K562 (cell line): ENCODE measurements at regions not wholly inside any gene's neighbourhood (a gene's known extent, or its start where the extent isn't known, plus 50 kb on each side); places are given as distances from the start of the nearest gene placed in this dataset.

Experiments
- ATAC-seq: fragments of 200-7000 bp; cut with Tn5 transposase; 3 replicates; pipeline ENCODE4 v1.9.1; 2020; ENCODE audit warnings: moderate library complexity
- BruUV-seq: library from RNA; stranded (reverse); fragments of 400-500 nt; replicated peaks from 2 replicates; lab custom pipeline; 2021; lab: Mats Ljungman, UMichigan
- CTCF ChIA-PET: fragments of 300-600 bp; formaldehyde crosslinking; extraction: SDS; loops from one replicate; lab custom pipeline; 2021; ENCODE audit warnings: low intra/inter-chr PET ratio; lab: Yijun Ruan, JAX
- POLR2A ChIA-PET: fragments of 300-600, 350-650 bp; sonication (Branson Sonifier 250); formaldehyde crosslinking; extraction: SDS; loops from one replicate; lab custom pipeline; 2021; ENCODE audit warnings: antibody characterized with exemption, inconsistent platforms; lab: Yijun Ruan, JAX
- DNase-seq, 4 experiments: peaks; one replicate each; pipeline versions ENCODE4 v3.0.0 to v3.0.0-alpha.2; 2011 to 2018; ENCODE audit warnings: low spot score in 3 of 4, mixed read lengths in 3 of 4; ENCODE audit errors: extremely low read depth in 1 of 4
- FAIRE-seq: peaks from 2 replicates; lab custom pipeline; 2011; peaks lifted over from hg19 to GRCh38; lab: Jason Lieb, UNC
- H2AFZ ChIP-seq: 2 replicates; pipeline ENCODE4 v1.6.0; 2011; ENCODE audit warnings: low read depth, low read length, control low read depth, inconsistent platforms
- H3K27ac ChIP-seq: fragments of 200-600 bp; 3 replicates; pipeline ENCODE4 v1.8.0; 2011; ENCODE audit warnings: low read depth, mild to moderate bottlenecking, control low read depth, inconsistent platforms, low read length, moderate library complexity, mixed read lengths; ENCODE audit errors: extremely low read depth
- H3K27me3 ChIP-seq, 2 experiments: fragments of 300-600 bp in 1 of 2; 2 replicates in 1 of 2; 3 replicates in 1 of 2; pipeline versions ENCODE4 v1.6.0 to v1.8.0; 2011; ENCODE audit warnings: inconsistent platforms in 2 of 2, low read length in 2 of 2, mild to moderate bottlenecking in 1 of 2, mixed read lengths in 1 of 2, moderate library complexity in 1 of 2; ENCODE audit not compliant: control insufficient read depth in 2 of 2, insufficient read depth in 2 of 2
- H3K36me3 ChIP-seq: fragments of 300-600 bp; 3 replicates; pipeline ENCODE4 v1.8.0; 2011; ENCODE audit warnings: mild to moderate bottlenecking, low read length, inconsistent platforms; ENCODE audit not compliant: control insufficient read depth, insufficient read depth
- H3K4me1 ChIP-seq, 2 experiments: fragments of 200-600 bp in 1 of 2; replicated peaks in 1 of 2; 2 replicates in 1 of 2; 3 replicates in 1 of 2; pipeline versions ENCODE4 v1.5.1 to v1.8.0; 2011; ENCODE audit warnings: inconsistent platforms in 2 of 2, low read length in 2 of 2, mild to moderate bottlenecking in 1 of 2, mixed read lengths in 1 of 2, moderate library complexity in 1 of 2; ENCODE audit not compliant: control insufficient read depth in 2 of 2, insufficient read depth in 2 of 2
- H3K4me2 ChIP-seq: 2 replicates; pipeline ENCODE4 v1.6.1; 2011; ENCODE audit warnings: low read length, control low read depth, inconsistent platforms, mixed read lengths; ENCODE audit not compliant: insufficient read depth
- H3K4me3 ChIP-seq: fragments of 200-600 bp; sonication (generic), shearing (Covaris generic); 2 replicates; pipeline ENCODE4 v1.5.1; 2016; ENCODE audit warnings: control low read depth, inconsistent platforms
- H3K79me2 ChIP-seq: fragments of 200-600 bp; 3 replicates; pipeline ENCODE4 v1.8.0; 2011; ENCODE audit warnings: low read length, inconsistent platforms; ENCODE audit not compliant: control insufficient read depth, insufficient read depth
- H3K9ac ChIP-seq, 2 experiments: 2 replicates each; pipeline versions ENCODE4 v1.6.0 to v1.6.1; 2011; ENCODE audit warnings: low read depth in 2 of 2, low read length in 2 of 2, control low read depth in 1 of 2, inconsistent platforms in 1 of 2, mild to moderate bottlenecking in 1 of 2, mixed read lengths in 1 of 2; ENCODE audit not compliant: insufficient read depth in 1 of 2
- H3K9me1 ChIP-seq: one replicate; pipeline ENCODE4 v1.6.0; 2011; ENCODE audit warnings: inconsistent platforms, mild to moderate bottlenecking, low read length, moderate library complexity; ENCODE audit not compliant: control insufficient read depth, insufficient read depth
- H3K9me3 ChIP-seq: replicated peaks from 2 replicates; pipeline ENCODE4 v1.5.1; 2011; ENCODE audit warnings: low read depth, low read length, inconsistent platforms; ENCODE audit not compliant: control insufficient read depth, insufficient read depth
- H4K20me1 ChIP-seq: replicated peaks from 2 replicates; pipeline ENCODE4 v1.6.1; 2011; ENCODE audit warnings: low read length, inconsistent platforms, mixed read lengths; ENCODE audit not compliant: control insufficient read depth, insufficient read depth
- CHAMP1 ChIP-seq: fragments of 450-650 bp; IDR thresholded peaks from 2 replicates; pipeline ENCODE4 v1.6.1; 2016; ENCODE audit warnings: mild to moderate bottlenecking
- ELF2 ChIP-seq: fragments of 250-450 bp; sonication (Bioruptor Pico); IDR thresholded peaks from 2 replicates; pipeline ENCODE4 v1.5.0; 2021; ENCODE audit warnings: mild to moderate bottlenecking
- IFI16 ChIP-seq: fragments of 250-450 bp; sonication (Bioruptor Pico); IDR thresholded peaks from 2 replicates; pipeline ENCODE4 v2.1.2; 2022; ENCODE audit warnings: mild to moderate bottlenecking, inconsistent platforms
- ILF3 ChIP-seq: fragments of 450-650 bp; IDR thresholded peaks from 2 replicates; pipeline ENCODE4 v1.6.1; 2018; ENCODE audit warnings: antibody characterized with exemption, mild to moderate bottlenecking, moderate library complexity, borderline replicate concordance
- IRF1 ChIP-seq: sonication (generic); formaldehyde crosslinking; IDR thresholded peaks from 2 replicates; pipeline ENCODE4 v1.8.0; 2022; ENCODE audit warnings: missing genetic modification reagents, mild to moderate bottlenecking, borderline replicate concordance
- NFE2 ChIP-seq: IDR thresholded peaks from 2 replicates; pipeline ENCODE4 v1.6.1; 2014; ENCODE audit warnings: antibody characterized with exemption, low read depth
- RBM17 ChIP-seq: fragments of 200-400 bp; formaldehyde crosslinking; IDR thresholded peaks from 2 replicates; pipeline ENCODE4 v1.6.1; 2017; ENCODE audit warnings: low read depth, mild to moderate bottlenecking, low read length, borderline replicate concordance
- SMARCB1 ChIP-seq: IDR thresholded peaks from 2 replicates; pipeline ENCODE4 v1.6.1; 2011; ENCODE audit warnings: improper control_type of control experiment, low read depth; ENCODE audit not compliant: insufficient read length
- TAF7 ChIP-seq: fragments of 450-650 bp; IDR thresholded peaks from 2 replicates; pipeline ENCODE4 v1.6.1; 2016; ENCODE audit warnings: missing genetic modification characterization, missing compliant biosample characterization
- TCF7L2 ChIP-seq: fragments of 150-350 bp; IDR thresholded peaks from 2 replicates; pipeline ENCODE4 v1.6.1; 2016; ENCODE audit warnings: low read depth, mild to moderate bottlenecking, low read length, moderate library complexity
- YBX1 ChIP-seq: fragments of 450-650 bp; IDR thresholded peaks from 2 replicates; pipeline ENCODE4 v1.7.1; 2016; ENCODE audit warnings: mild to moderate bottlenecking
- ZNF431 ChIP-seq: sonication (generic); formaldehyde crosslinking; IDR thresholded peaks from 2 replicates; pipeline ENCODE4 v1.8.0; 2022; ENCODE audit warnings: mild to moderate bottlenecking, missing genetic modification reagents
- ZNF57 ChIP-seq: fragments of 450-650 bp; formaldehyde crosslinking; IDR thresholded peaks from 2 replicates; pipeline ENCODE4 v1.4.0; 2020; ENCODE audit warnings: mild to moderate bottlenecking, moderate library complexity
- ZNF584 ChIP-seq: fragments of 200-800 bp; sonication (Bioruptor generic); IDR thresholded peaks from 2 replicates; pipeline ENCODE4 v1.6.1; 2016; ENCODE audit warnings: low read depth, mild to moderate bottlenecking, missing genetic modification characterization, missing compliant biosample characterization
- WGBS: fragments of 100-300 bp; shearing (Covaris generic); methylation state at CpG from one replicate; pipeline ENCODE4 v1.1.6; 2016; ENCODE audit warnings: low coverage, mixed read lengths; ENCODE audit not compliant: insufficient coverage; ENCODE audit errors: missing lambda C conversion rate; 5-methylcytosine and 5-hydroxymethylcytosine counted together
- in situ Hi-C: fragments of 300-500 bp; cut with MboI; formaldehyde crosslinking; loops from 4 replicates; pipeline ENCODE4 v1.15.0; 2018; ENCODE audit warnings: inconsistent platforms, mixed read lengths
- intact Hi-C: fragments of 100-400 bp; cut with micrococcal nuclease; formaldehyde crosslinking; loops from 2 replicates; pipeline ENCODE4 v1.14.2; 2022

GRCh38 chr1:208759255-208759654 is 515.1 kb upstream of the PLXNA2 start:
- intact Hi-C loops, result loop anchor here (5.0 kb wide), 1 partner anchor 208 kb away; no protein-coding TSS in a partner anchor

GRCh38 chr1:208763971-208764370 is 519.8 kb upstream of the PLXNA2 start:
- Histone ChIP-seq H4K20me1 (no peaks in the 10 kb centered on the region), H3K4me2 (no peak overlapping the region), H3K27me3 (no peaks in the 10 kb centered on the region), H3K4me1 (no peaks in the 10 kb centered on the region), H3K9me3 (no peaks in the 10 kb centered on the region; the same call in 1 of the 2 replicates), H3K9me1 (no peaks in the 10 kb centered on the region), H3K9ac (no peak overlapping the region), H2AFZ (no peak overlapping the region), H3K4me3 (no peak overlapping the region), H3K27ac (no peak overlapping the region), H3K36me3 (no peaks in the 10 kb centered on the region), H3K79me2 (no peaks in the 10 kb centered on the region)
- BruUV-seq, result no TSS peak
- CTCF ChIA-PET, result no interaction called here
- POLR2A ChIA-PET, result no interaction called here
- DNase-seq (no peak), ATAC-seq (no peak), FAIRE-seq (no peak)
- intact Hi-C loops, result no loop called here
- 0% methylated on average over 2 of the region's 2 CpGs for WGBS
- in situ Hi-C loops, result no loop called here
- TF ChIP-seq SMARCB1, result no peak
- TF ChIP-seq RBM17, result no peak
- TF ChIP-seq YBX1, result no peak
- TF ChIP-seq TAF7 (tag), result no peak
- TF ChIP-seq IRF1 (CRISPR knock-in tag), result no peak
- TF ChIP-seq ZNF57, result no peak
- no peak for TF ChIP-seq ZNF584 (CRISPR knock-in tag)
- TF ChIP-seq ZNF431 (CRISPR knock-in tag), result no peak
- no peak for TF ChIP-seq NFE2
- no peak for TF ChIP-seq CHAMP1
- no peak for TF ChIP-seq ELF2

More at GRCh38 chr1:208759255-208759654, 515.1 kb upstream of the PLXNA2 start:
- Histone ChIP-seq H3K4me3 (no peak overlapping the region), H3K36me3 (no peaks in the 10 kb centered on the region), H3K27me3 (no peaks in the 10 kb centered on the region), H3K4me2 (no peak overlapping the region), H3K9me1 (no peaks in the 10 kb centered on the region), H3K9me3 (no peaks in the 10 kb centered on the region; the same call in none of the 2 replicates), H3K4me1 (no peaks in the 10 kb centered on the region), H2AFZ (no peak overlapping the region), H3K79me2 (no peaks in the 10 kb centered on the region), H3K9ac (no peak overlapping the region), H3K27ac (no peak overlapping the region), H4K20me1 (no peaks in the 10 kb centered on the region)
- in situ Hi-C loops, result no loop called here
- CTCF ChIA-PET, result no interaction called here
- no peak for TF ChIP-seq TCF7L2
- no peak for TF ChIP-seq IFI16
- no peak for TF ChIP-seq ILF3
- POLR2A ChIA-PET, result no interaction called here
- FAIRE-seq, result no peak
- BruUV-seq, result no TSS peak
- DNase-seq, result no peak
- no peak for ATAC-seq
